Ovary (tissue), 7 donors: ENCODE measurements at regions not wholly inside any gene's neighbourhood (a gene's known extent, or its start where the extent isn't known, plus 50 kb on each side); places are given as distances from the start of the nearest gene placed in this dataset.

ENCODE experiments used
- DNase-seq, 5 donors: peaks; one replicate each; pipeline ENCODE4 v3.0.0-alpha.2; 2019 to 2020
- H3K27ac ChIP-seq, 2 donors: fragments of 200-600 bp; one replicate each; pipeline versions ENCODE4 v1.5.1 to v1.8.0; 2019 to 2022
- H3K27me3 ChIP-seq: fragments of 200-600 bp; one replicate; pipeline ENCODE4 v1.8.0; 2022
- H3K36me3 ChIP-seq: fragments of 200-600 bp; sonication (generic); one replicate; pipeline ENCODE4 v1.5.1; 2019
- H3K4me1 ChIP-seq: one replicate; pipeline ENCODE4 v1.8.1; 2013; ENCODE audit warnings: mild to moderate bottlenecking, moderate library complexity; ENCODE audit not compliant: insufficient read depth
- H3K4me3 ChIP-seq: fragments of 200-600 bp; sonication (generic); one replicate; pipeline ENCODE4 v1.5.1; 2017
- H3K9me3 ChIP-seq, 2 donors: fragments of 200-600 bp in 1 of 2; sonication (generic) in 1 of 2; one replicate each; pipeline versions ENCODE4 v1.5.1 to v1.8.1; 2013 to 2019; ENCODE audit warnings: mild to moderate bottlenecking in 1 of 2, moderate library complexity in 1 of 2
- CTCF ChIP-seq, 3 donors: fragments of 450-650 bp in 2 of 3; fragments of 200-600 bp in 1 of 3; IDR thresholded peaks; one replicate each; pipeline versions ENCODE4 v1.5.1 to v1.8.0; 2016 to 2022; ENCODE audit warnings: antibody characterized with exemption in 3 of 3, mild to moderate bottlenecking in 1 of 3
- EP300 ChIP-seq: sonication (generic); formaldehyde crosslinking; IDR thresholded peaks from one replicate; pipeline ENCODE4 v1.6.1; 2017; ENCODE audit warnings: antibody characterized with exemption
- POLR2A ChIP-seq: fragments of 450-650 bp; IDR thresholded peaks from one replicate; pipeline ENCODE4 v1.6.1; 2017; ENCODE audit warnings: antibody characterized with exemption, mild to moderate bottlenecking, moderate library complexity
- WGBS, 3 donors: extraction: QIAGEN DNeasy Blood & Tissue Kit in 1 of 3; methylation state at CpG; one replicate each; pipeline versions ENCODE4 v1.1.5 to v1.1.7; 2013 to 2017; 5-methylcytosine and 5-hydroxymethylcytosine counted together
- intact Hi-C, 4 donors: fragments of 100-400 bp; cut with DNase I; formaldehyde crosslinking; loops; one replicate each; pipeline versions ENCODE4 v1.11.0 to v1.15.1; 2022 to 2023
- donor health status: DM: no; HTN: no; CAD: no; lungs with moderate emphysema.
- donor health status: DM: no; HTN: no; CAD: no.
- donor health status: Bipolar disorder and iron deficiency.
- donor health status: DM: no; HTN: no; CAD: no.
- donor health status: DM: yes; HTN: yes; CAD: no.

GRCh38 chr4:27161191-27161590 lies 300.6 kb downstream of the STIM2 start:
- 87 to 92% (median 90%) methylated on average over 4 of the region's 4 CpGs for WGBS, 3 donors
- H3K9me3 ChIP-seq: no peaks in the 10 kb centered on the region

GRCh38 chr4:27168783-27169182 lies 308.1 kb downstream of the STIM2 start:
- no peak for TF ChIP-seq POLR2A
- no peak for TF ChIP-seq CTCF (IDR thresholded peaks at IDR 0.05)
- no peak for TF ChIP-seq EP300
- intact Hi-C loops: no loop called here

More at GRCh38 chr4:27161191-27161590, 300.6 kb downstream of the STIM2 start:
- intact Hi-C loops: no loop called here
- H3K27me3 ChIP-seq: no peaks in the 10 kb centered on the region
- TF ChIP-seq CTCF (IDR thresholded peaks at IDR 0.05) (no peak), EP300 (no peak), POLR2A (no peak)
- H3K4me1 ChIP-seq: no peaks in the 10 kb centered on the region
- no peak overlapping the region for H3K4me3 ChIP-seq
- no peaks in the 10 kb centered on the region for H3K36me3 ChIP-seq
- H3K27ac ChIP-seq: no peak overlapping the region
- no peak for DNase-seq

GRCh38 chr4:27173280-27173679 lies 312.6 kb downstream of the STIM2 start:
- WGBS, 3 donors: 80 to 89% (median 88%) methylated on average over 7 of the region's 7 CpGs
- DNase-seq: no peak
- intact Hi-C loops: no loop called here
- H3K27me3 ChIP-seq: no peaks in the 10 kb centered on the region
- TF ChIP-seq POLR2A (no peak), EP300 (no peak), CTCF (IDR thresholded peaks at IDR 0.05) (no peak)
- H3K4me3 ChIP-seq: no peak overlapping the region
- H3K9me3 ChIP-seq: no peaks in the 10 kb centered on the region
- peaks cover 3% of the 10 kb centered on the region for H3K4me1 ChIP-seq
- no peak overlapping the region for H3K27ac ChIP-seq
- no peaks in the 10 kb centered on the region for H3K36me3 ChIP-seq

More at GRCh38 chr4:27168783-27169182, 308.1 kb downstream of the STIM2 start:
- no peaks in the 10 kb centered on the region for H3K4me1 ChIP-seq
- no peaks in the 10 kb centered on the region for H3K27me3 ChIP-seq
- WGBS, 3 donors: 97 to 98% (median 97%) methylated on average over 1 of the region's 1 CpG
- no peaks in the 10 kb centered on the region for H3K9me3 ChIP-seq
- H3K4me3 ChIP-seq: no peak overlapping the region
- H3K27ac ChIP-seq: no peak overlapping the region
- DNase-seq: no peak
- H3K36me3 ChIP-seq: no peaks in the 10 kb centered on the region

- H3K4me1 ChIP-seq: peaks cover 3% of the 10 kb centered on the region
- no peaks in the 10 kb centered on the region for H3K36me3 ChIP-seq
- no peaks in the 10 kb centered on the region for H3K27me3 ChIP-seq
- intact Hi-C loops: no loop called here
- H3K27ac ChIP-seq: no peak overlapping the region
- TF ChIP-seq POLR2A: no peak
- no peak for TF ChIP-seq EP300
- no peak for TF ChIP-seq CTCF (IDR thresholded peaks at IDR 0.05)
- 36 to 54% (median 38%) methylated on average over 3 of the region's 3 CpGs for WGBS, 3 donors
- no peak overlapping the region for H3K4me3 ChIP-seq
- no peak for DNase-seq
- no peaks in the 10 kb centered on the region for H3K9me3 ChIP-seq
Observed at GRCh38 chr4:27176400-27176799, 315.8 kb downstream of the STIM2 start.
